ENCODE measurements at regions not wholly inside any gene's neighbourhood (a gene's known extent, or its start where the extent isn't known, plus 50 kb on each side); places are given as distances from the start of the nearest gene placed in this dataset.

GRCh38 chr7:13560441-13560840 lies 429.0 kb downstream of the ETV1 start:
- no peak overlapping the region for H3K27ac ChIP-seq (ENCODE audit: low read depth in 1 of 2, low read length in 2 of 2)
- no peaks in the 10 kb centered on the region for H3K36me3 ChIP-seq (ENCODE audit: control insufficient read depth in 4 of 4, insufficient read depth in 3 of 4, low read depth in 1 of 4, low read length in 3 of 4)
- no peaks in the 10 kb centered on the region for H3K4me1 ChIP-seq (ENCODE audit: control insufficient read depth in 4 of 4, insufficient read depth in 4 of 4, low read length in 3 of 4)
- DNase-seq (ENCODE audit: low spot score) = no peak
- H3K27me3 ChIP-seq (ENCODE audit: control insufficient read depth in 4 of 4, insufficient read depth in 4 of 4, low read length in 3 of 4) = no peaks in the 10 kb centered on the region
- TF ChIP-seq GABPA (IDR thresholded peaks at IDR 0.05 in 1 of 2, conservative IDR thresholded peaks at IDR 0.05 in 1 of 2) = no peak
- no peak for TF ChIP-seq SP1 (IDR thresholded peaks at IDR 0.05)
- TF ChIP-seq RXRA (IDR thresholded peaks at IDR 0.05) = no peak
- TF ChIP-seq JUND (IDR thresholded peaks at IDR 0.05) = no peak
- TF ChIP-seq CTCF (IDR thresholded peaks at IDR 0.05; ENCODE audit: low read depth, low read length, missing input control) = no peak
- no peak for TF ChIP-seq HNF4A (conservative IDR thresholded peaks at IDR 0.05)
- no peak for TF ChIP-seq FOXA1 (IDR thresholded peaks at IDR 0.05)
- no peak for TF ChIP-seq ATF3 (IDR thresholded peaks at IDR 0.05)
- TF ChIP-seq RAD21 (IDR thresholded peaks at IDR 0.05) = no peak
- TF ChIP-seq, protein P1, sequence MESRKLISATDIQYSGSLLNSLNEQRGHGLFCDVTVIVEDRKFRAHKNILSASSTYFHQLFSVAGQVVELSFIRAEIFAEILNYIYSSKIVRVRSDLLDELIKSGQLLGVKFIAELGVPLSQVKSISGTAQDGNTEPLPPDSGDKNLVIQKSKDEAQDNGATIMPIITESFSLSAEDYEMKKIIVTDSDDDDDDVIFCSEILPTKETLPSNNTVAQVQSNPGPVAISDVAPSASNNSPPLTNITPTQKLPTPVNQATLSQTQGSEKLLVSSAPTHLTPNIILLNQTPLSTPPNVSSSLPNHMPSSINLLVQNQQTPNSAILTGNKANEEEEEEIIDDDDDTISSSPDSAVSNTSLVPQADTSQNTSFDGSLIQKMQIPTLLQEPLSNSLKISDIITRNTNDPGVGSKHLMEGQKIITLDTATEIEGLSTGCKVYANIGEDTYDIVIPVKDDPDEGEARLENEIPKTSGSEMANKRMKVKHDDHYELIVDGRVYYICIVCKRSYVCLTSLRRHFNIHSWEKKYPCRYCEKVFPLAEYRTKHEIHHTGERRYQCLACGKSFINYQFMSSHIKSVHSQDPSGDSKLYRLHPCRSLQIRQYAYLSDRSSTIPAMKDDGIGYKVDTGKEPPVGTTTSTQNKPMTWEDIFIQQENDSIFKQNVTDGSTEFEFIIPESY (IDR thresholded peaks at IDR 0.05) = no peak
- TF ChIP-seq TAF1 (conservative IDR thresholded peaks at IDR 0.05) = no peak
- TF ChIP-seq, protein P2, sequence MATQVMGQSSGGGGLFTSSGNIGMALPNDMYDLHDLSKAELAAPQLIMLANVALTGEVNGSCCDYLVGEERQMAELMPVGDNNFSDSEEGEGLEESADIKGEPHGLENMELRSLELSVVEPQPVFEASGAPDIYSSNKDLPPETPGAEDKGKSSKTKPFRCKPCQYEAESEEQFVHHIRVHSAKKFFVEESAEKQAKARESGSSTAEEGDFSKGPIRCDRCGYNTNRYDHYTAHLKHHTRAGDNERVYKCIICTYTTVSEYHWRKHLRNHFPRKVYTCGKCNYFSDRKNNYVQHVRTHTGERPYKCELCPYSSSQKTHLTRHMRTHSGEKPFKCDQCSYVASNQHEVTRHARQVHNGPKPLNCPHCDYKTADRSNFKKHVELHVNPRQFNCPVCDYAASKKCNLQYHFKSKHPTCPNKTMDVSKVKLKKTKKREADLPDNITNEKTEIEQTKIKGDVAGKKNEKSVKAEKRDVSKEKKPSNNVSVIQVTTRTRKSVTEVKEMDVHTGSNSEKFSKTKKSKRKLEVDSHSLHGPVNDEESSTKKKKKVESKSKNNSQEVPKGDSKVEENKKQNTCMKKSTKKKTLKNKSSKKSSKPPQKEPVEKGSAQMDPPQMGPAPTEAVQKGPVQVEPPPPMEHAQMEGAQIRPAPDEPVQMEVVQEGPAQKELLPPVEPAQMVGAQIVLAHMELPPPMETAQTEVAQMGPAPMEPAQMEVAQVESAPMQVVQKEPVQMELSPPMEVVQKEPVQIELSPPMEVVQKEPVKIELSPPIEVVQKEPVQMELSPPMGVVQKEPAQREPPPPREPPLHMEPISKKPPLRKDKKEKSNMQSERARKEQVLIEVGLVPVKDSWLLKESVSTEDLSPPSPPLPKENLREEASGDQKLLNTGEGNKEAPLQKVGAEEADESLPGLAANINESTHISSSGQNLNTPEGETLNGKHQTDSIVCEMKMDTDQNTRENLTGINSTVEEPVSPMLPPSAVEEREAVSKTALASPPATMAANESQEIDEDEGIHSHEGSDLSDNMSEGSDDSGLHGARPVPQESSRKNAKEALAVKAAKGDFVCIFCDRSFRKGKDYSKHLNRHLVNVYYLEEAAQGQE (IDR thresholded peaks at IDR 0.05) = no peak
- no peak for TF ChIP-seq YY1 (IDR thresholded peaks at IDR 0.05)
- no peak overlapping the region for H3K9ac ChIP-seq (ENCODE audit: low read depth in 1 of 2, low read length in 2 of 2)
- H3K9me3 ChIP-seq (ENCODE audit: control insufficient read depth in 4 of 4, low read length in 3 of 4) = no peaks in the 10 kb centered on the region
- H3K4me3 ChIP-seq (ENCODE audit: low read depth in 1 of 3, low read length in 3 of 3) = no peak overlapping the region

DNA sequence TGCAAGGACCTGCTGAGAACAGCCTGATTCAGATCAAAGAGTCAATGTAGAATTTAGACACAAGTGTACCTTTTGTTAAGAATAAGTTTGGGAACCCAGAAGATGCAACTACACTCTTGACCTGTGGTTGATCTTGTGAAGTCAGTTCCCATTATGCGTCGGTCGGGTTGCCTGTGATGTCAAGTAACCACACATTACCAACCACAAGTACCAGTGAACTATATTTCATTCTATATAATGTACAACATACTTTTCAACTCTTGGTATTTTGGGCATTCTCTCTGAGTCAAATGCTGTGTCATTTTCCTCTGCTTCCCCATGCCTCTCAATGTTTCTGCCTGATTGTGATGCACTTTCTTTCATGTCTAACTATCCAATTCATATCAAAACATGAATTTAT lies 426.2 kb downstream of the ETV1 start:
- DNase-seq (ENCODE audit: low spot score) = no peak
- Histone ChIP-seq H3K9me3 (ENCODE audit: control insufficient read depth in 4 of 4, low read length in 3 of 4) (no peaks in the 10 kb centered on the region), H3K27ac (ENCODE audit: low read depth in 1 of 2, low read length in 2 of 2) (no peak overlapping the region), H3K4me1 (ENCODE audit: control insufficient read depth in 4 of 4, insufficient read depth in 4 of 4, low read length in 3 of 4) (no peaks in the 10 kb centered on the region), H3K4me3 (ENCODE audit: low read depth in 1 of 3, low read length in 3 of 3) (no peak overlapping the region), H3K9ac (ENCODE audit: low read depth in 1 of 2, low read length in 2 of 2) (no peak overlapping the region), H3K27me3 (ENCODE audit: control insufficient read depth in 4 of 4, insufficient read depth in 4 of 4, low read length in 3 of 4) (no peaks in the 10 kb centered on the region), H3K36me3 (ENCODE audit: control insufficient read depth in 4 of 4, insufficient read depth in 3 of 4, low read depth in 1 of 4, low read length in 3 of 4) (no peaks in the 10 kb centered on the region)
- TF ChIP-seq JUND (IDR thresholded peaks at IDR 0.05) = no peak
- no peak for TF ChIP-seq NR2F2 (IDR thresholded peaks at IDR 0.05)
- no peak for TF ChIP-seq ATF3 (IDR thresholded peaks at IDR 0.05)
- TF ChIP-seq YY1 (IDR thresholded peaks at IDR 0.05) = no peak
- no peak for TF ChIP-seq MAX (IDR thresholded peaks at IDR 0.05)
- TF ChIP-seq EGR1 (IDR thresholded peaks at IDR 0.05; ENCODE audit: low read depth in 2 of 2) = no peak
- WGBS = 76% methylated on average over 3 of the region's 3 CpGs

Measured in liver (tissue), 8 donors.